Left hindlimb (tissue), 1 donor: ENCODE measurements at regions not wholly inside any gene's neighbourhood (a gene's known extent, or its start where the extent isn't known, plus 50 kb on each side); places are given as distances from the start of the nearest gene placed in this dataset.

Source experiments
- DNase-seq: peaks from one replicate; pipeline ENCODE4 v3.0.0-alpha.2; 2018

GRCh38 chr13:47826471-47826870 lies 174.6 kb downstream of the SUCLA2 start:
- no peak for DNase-seq

GRCh38 chr13:47822036-47822435 lies 179.0 kb downstream of the SUCLA2 start:
- no peak for DNase-seq

- DNase-seq: no peak
Measured at GRCh38 chr13:47816831-47817230, 184.2 kb downstream of the SUCLA2 start.

- DNase-seq: no peak
Measured at GRCh38 chr13:47813718-47814117, 187.4 kb downstream of the SUCLA2 start.

GRCh38 chr13:47809411-47809810 lies 191.7 kb downstream of the SUCLA2 start:
- DNase-seq: no peak

- no peak for DNase-seq
Measured at GRCh38 chr13:47803131-47803530, 197.9 kb downstream of the SUCLA2 start.

GRCh38 chr13:47801555-47801954 lies 199.5 kb downstream of the SUCLA2 start:
- DNase-seq: no peak

- no peak for DNase-seq
Measured at GRCh38 chr13:47800593-47800992, 200.5 kb downstream of the SUCLA2 start.

GRCh38 chr13:47798906-47799305 lies 202.2 kb downstream of the SUCLA2 start:
- DNase-seq: no peak

- DNase-seq: no peak
Measured at GRCh38 chr13:47798194-47798593, 202.9 kb downstream of the SUCLA2 start.

GRCh38 chr13:47796816-47797215 lies 204.3 kb downstream of the SUCLA2 start:
- no peak for DNase-seq

- no peak for DNase-seq
Measured at GRCh38 chr13:47794963-47795362, 206.1 kb downstream of the SUCLA2 start.

- DNase-seq: no peak
Measured at GRCh38 chr13:47790755-47791154, 210.3 kb downstream of the SUCLA2 start.

- DNase-seq: no peak
Measured at GRCh38 chr13:47788844-47789243, 212.2 kb downstream of the SUCLA2 start.

- DNase-seq: no peak
Measured at GRCh38 chr13:47774671-47774994, 226.4 kb downstream of the SUCLA2 start.

- DNase-seq: no peak
Measured at GRCh38 chr13:47764817-47765216, 236.3 kb downstream of the SUCLA2 start.

- no peak for DNase-seq
Measured at GRCh38 chr13:47757466-47758080, 243.5 kb downstream of the SUCLA2 start.

GRCh38 chr13:47747901-47748300 lies 253.2 kb downstream of the SUCLA2 start:
- no peak for DNase-seq

- DNase-seq: no peak
Measured at GRCh38 chr13:47726394-47726793, 274.7 kb downstream of the SUCLA2 start.

- no peak for DNase-seq
Measured at GRCh38 chr13:47723898-47724297, 277.2 kb downstream of the SUCLA2 start.

- no peak for DNase-seq
Measured at GRCh38 chr13:47719164-47719563, 281.9 kb downstream of the SUCLA2 start.

- DNase-seq: no peak
Measured at GRCh38 chr13:47718556-47718955, 282.5 kb downstream of the SUCLA2 start.

GRCh38 chr13:47708386-47708785 lies 292.7 kb downstream of the SUCLA2 start:
- DNase-seq: no peak

- DNase-seq: no peak
Measured at GRCh38 chr13:47707414-47707813, 293.7 kb downstream of the SUCLA2 start.

GRCh38 chr13:47705185-47705584 lies 295.9 kb downstream of the SUCLA2 start:
- no peak for DNase-seq

GRCh38 chr13:47696674-47697073 lies 304.4 kb downstream of the SUCLA2 start:
- no peak for DNase-seq
